NCI-H446 (cell line): ENCODE measurements at regions not wholly inside any gene's neighbourhood (a gene's known extent, or its start where the extent isn't known, plus 50 kb on each side); places are given as distances from the start of the nearest gene placed in this dataset.

Experiments used
- DNase-seq, 2 experiments: peaks; one replicate each; lab custom pipeline; 2025; lab: John Stamatoyannopoulos, UW

GRCh38 chr12:111222027-111222414, 146.9 kb downstream of the PHETA1 start:
- no peak for DNase-seq

- DNase-seq: no peak
Measured at GRCh38 chr12:111221062-111222026, 147.6 kb downstream of the PHETA1 start.

GRCh38 chr12:111220363-111220762, 148.5 kb downstream of the PHETA1 start:
- DNase-seq: no peak

- DNase-seq: no peak
Measured at GRCh38 chr12:111219440-111219839, 149.5 kb downstream of the PHETA1 start.

GRCh38 chr12:111218499-111218898, 150.4 kb downstream of the PHETA1 start:
- no peak for DNase-seq

GRCh38 chr12:111216387-111217159, 152.3 kb downstream of the PHETA1 start:
- no peak for DNase-seq

- no peak for DNase-seq
Measured at GRCh38 chr12:111215881-111216280, 153.0 kb downstream of the PHETA1 start.

- no peak for DNase-seq
Measured at GRCh38 chr12:111214401-111214800, 154.5 kb downstream of the PHETA1 start.

GRCh38 chr12:111213561-111213960, 155.3 kb downstream of the PHETA1 start:
- DNase-seq: no peak

- no peak for DNase-seq
Measured at GRCh38 chr12:111212814-111213456, 156.0 kb downstream of the PHETA1 start.

- no peak for DNase-seq
Measured at GRCh38 chr12:111211910-111212757, 156.8 kb downstream of the PHETA1 start.

- no peak for DNase-seq
Measured at GRCh38 chr12:111209811-111210210, 159.1 kb downstream of the PHETA1 start.

- DNase-seq: no peak
Measured at GRCh38 chr12:111207761-111208160, 161.1 kb downstream of the PHETA1 start.

- DNase-seq: no peak
Measured at GRCh38 chr12:111204788-111205241, 164.1 kb downstream of the PHETA1 start.

- no peak for DNase-seq
Measured at GRCh38 chr12:111203969-111204368, 164.9 kb downstream of the PHETA1 start.

GRCh38 chr12:111203446-111203845, 165.4 kb downstream of the PHETA1 start:
- no peak for DNase-seq

GRCh38 chr12:111202237-111202915, 166.5 kb downstream of the PHETA1 start:
- DNase-seq: no peak

GRCh38 chr12:111201495-111202236, 167.2 kb downstream of the PHETA1 start:
- DNase-seq: no peak

GRCh38 chr12:111201036-111201435, 167.9 kb downstream of the PHETA1 start:
- no peak for DNase-seq

GRCh38 chr12:111197376-111197944, 171.4 kb downstream of the PHETA1 start:
- DNase-seq: no peak
